ENCODE measurements at regions not wholly inside any gene's neighbourhood (a gene's known extent, or its start where the extent isn't known, plus 50 kb on each side); places are given as distances from the start of the nearest gene placed in this dataset.

GRCh38 chr18:10301831-10302483, 152.5 kb upstream of the APCDD1 start:
- peaks cover 10% of the 10 kb centered on the region for H3K4me1 ChIP-seq (ENCODE audit: control insufficient read depth, insufficient read depth, low read length)
- H3K4me3 ChIP-seq (ENCODE audit: low read length) = no peak overlapping the region
- H3K4me2 ChIP-seq (ENCODE audit: low read length) = no peak overlapping the region
- no peaks in the 10 kb centered on the region for H3K36me3 ChIP-seq (ENCODE audit: insufficient read depth, low read length)
- H3K9ac ChIP-seq (ENCODE audit: low read depth, low read length) = no peak overlapping the region
- no peaks in the 10 kb centered on the region for H3K9me3 ChIP-seq (replicated peaks; ENCODE audit: low read length)
- no peaks in the 10 kb centered on the region for H3K27me3 ChIP-seq (ENCODE audit: control insufficient read depth, insufficient read depth, low read length)

GRCh38 chr18:10303171-10303570, 151.3 kb upstream of the APCDD1 start:
- Histone ChIP-seq H3K4me3 (ENCODE audit: low read length) (no peak overlapping the region), H3K9ac (ENCODE audit: low read depth, low read length) (no peak overlapping the region), H3K4me2 (ENCODE audit: low read length) (no peak overlapping the region), H3K9me3 (replicated peaks; ENCODE audit: low read length) (no peaks in the 10 kb centered on the region), H3K36me3 (ENCODE audit: insufficient read depth, low read length) (no peaks in the 10 kb centered on the region), H3K4me1 (ENCODE audit: control insufficient read depth, insufficient read depth, low read length) (peaks cover 10% of the 10 kb centered on the region), H3K27me3 (ENCODE audit: control insufficient read depth, insufficient read depth, low read length) (no peaks in the 10 kb centered on the region)

- H3K9ac ChIP-seq (ENCODE audit: low read depth, low read length) = no peak overlapping the region
- no peak overlapping the region for H3K4me2 ChIP-seq (ENCODE audit: low read length)
- no peaks in the 10 kb centered on the region for H3K27me3 ChIP-seq (ENCODE audit: control insufficient read depth, insufficient read depth, low read length)
- peaks cover 10% of the 10 kb centered on the region for H3K4me1 ChIP-seq (ENCODE audit: control insufficient read depth, insufficient read depth, low read length)
- H3K4me3 ChIP-seq (ENCODE audit: low read length) = no peak overlapping the region
- H3K36me3 ChIP-seq (ENCODE audit: insufficient read depth, low read length) = no peaks in the 10 kb centered on the region
- no peaks in the 10 kb centered on the region for H3K9me3 ChIP-seq (replicated peaks; ENCODE audit: low read length)
Measured at GRCh38 chr18:10304853-10305252, 149.6 kb upstream of the APCDD1 start.

GRCh38 chr18:10306779-10307178, 147.7 kb upstream of the APCDD1 start:
- H3K27me3 ChIP-seq (ENCODE audit: control insufficient read depth, insufficient read depth, low read length) = no peaks in the 10 kb centered on the region
- no peaks in the 10 kb centered on the region for H3K36me3 ChIP-seq (ENCODE audit: insufficient read depth, low read length)
- no peaks in the 10 kb centered on the region for H3K9me3 ChIP-seq (replicated peaks; ENCODE audit: low read length)
- H3K4me1 ChIP-seq (ENCODE audit: control insufficient read depth, insufficient read depth, low read length) = peaks cover 10% of the 10 kb centered on the region
- no peak overlapping the region for H3K9ac ChIP-seq (ENCODE audit: low read depth, low read length)
- no peak overlapping the region for H3K4me2 ChIP-seq (ENCODE audit: low read length)
- H3K4me3 ChIP-seq (ENCODE audit: low read length) = no peak overlapping the region

- H3K9me3 ChIP-seq (replicated peaks; ENCODE audit: low read length) = no peaks in the 10 kb centered on the region
- H3K4me3 ChIP-seq (ENCODE audit: low read length) = no peak overlapping the region
- H3K27me3 ChIP-seq (ENCODE audit: control insufficient read depth, insufficient read depth, low read length) = no peaks in the 10 kb centered on the region
- no peak overlapping the region for H3K4me2 ChIP-seq (ENCODE audit: low read length)
- no peaks in the 10 kb centered on the region for H3K36me3 ChIP-seq (ENCODE audit: insufficient read depth, low read length)
- H3K9ac ChIP-seq (ENCODE audit: low read depth, low read length) = no peak overlapping the region
- peaks cover 10% of the 10 kb centered on the region for H3K4me1 ChIP-seq (ENCODE audit: control insufficient read depth, insufficient read depth, low read length)
Measured at GRCh38 chr18:10308154-10308553, 146.3 kb upstream of the APCDD1 start.

- H3K4me3 ChIP-seq (ENCODE audit: low read length) = no peak overlapping the region
Measured at GRCh38 chr18:10310626-10311025, 143.8 kb upstream of the APCDD1 start.

GRCh38 chr18:10312326-10313015, 142.0 kb upstream of the APCDD1 start:
- H3K9me3 ChIP-seq (replicated peaks; ENCODE audit: low read length) = no peaks in the 10 kb centered on the region
- H3K9ac ChIP-seq (ENCODE audit: low read depth, low read length) = no peak overlapping the region
- no peak overlapping the region for H3K4me3 ChIP-seq (ENCODE audit: low read length)
- no peaks in the 10 kb centered on the region for H3K36me3 ChIP-seq (ENCODE audit: insufficient read depth, low read length)
- no peak overlapping the region for H3K4me2 ChIP-seq (ENCODE audit: low read length)
- no peaks in the 10 kb centered on the region for H3K4me1 ChIP-seq (ENCODE audit: control insufficient read depth, insufficient read depth, low read length)
- no peaks in the 10 kb centered on the region for H3K27me3 ChIP-seq (ENCODE audit: control insufficient read depth, insufficient read depth, low read length)

More at GRCh38 chr18:10310626-10311025, 143.8 kb upstream of the APCDD1 start:
- no peaks in the 10 kb centered on the region for H3K9me3 ChIP-seq (replicated peaks; ENCODE audit: low read length)
- H3K4me1 ChIP-seq (ENCODE audit: control insufficient read depth, insufficient read depth, low read length) = no peaks in the 10 kb centered on the region
- no peaks in the 10 kb centered on the region for H3K36me3 ChIP-seq (ENCODE audit: insufficient read depth, low read length)
- no peak overlapping the region for H3K4me2 ChIP-seq (ENCODE audit: low read length)
- H3K27me3 ChIP-seq (ENCODE audit: control insufficient read depth, insufficient read depth, low read length) = no peaks in the 10 kb centered on the region
- H3K9ac ChIP-seq (ENCODE audit: low read depth, low read length) = no peak overlapping the region

GRCh38 chr18:10313016-10313342, 141.5 kb upstream of the APCDD1 start:
- Histone ChIP-seq H3K4me3 (ENCODE audit: low read length) (no peak overlapping the region), H3K4me2 (ENCODE audit: low read length) (no peak overlapping the region), H3K9ac (ENCODE audit: low read depth, low read length) (no peak overlapping the region), H3K27me3 (ENCODE audit: control insufficient read depth, insufficient read depth, low read length) (no peaks in the 10 kb centered on the region), H3K4me1 (ENCODE audit: control insufficient read depth, insufficient read depth, low read length) (no peaks in the 10 kb centered on the region), H3K36me3 (ENCODE audit: insufficient read depth, low read length) (no peaks in the 10 kb centered on the region), H3K9me3 (replicated peaks; ENCODE audit: low read length) (no peaks in the 10 kb centered on the region)

- no peak overlapping the region for H3K4me3 ChIP-seq (ENCODE audit: low read length)
- H3K9me3 ChIP-seq (replicated peaks; ENCODE audit: low read length) = no peaks in the 10 kb centered on the region
- H3K4me2 ChIP-seq (ENCODE audit: low read length) = no peak overlapping the region
- no peaks in the 10 kb centered on the region for H3K27me3 ChIP-seq (ENCODE audit: control insufficient read depth, insufficient read depth, low read length)
- no peaks in the 10 kb centered on the region for H3K4me1 ChIP-seq (ENCODE audit: control insufficient read depth, insufficient read depth, low read length)
- H3K9ac ChIP-seq (ENCODE audit: low read depth, low read length) = no peak overlapping the region
- no peaks in the 10 kb centered on the region for H3K36me3 ChIP-seq (ENCODE audit: insufficient read depth, low read length)
Measured at GRCh38 chr18:10314066-10314465, 140.4 kb upstream of the APCDD1 start.

- H3K9ac ChIP-seq (ENCODE audit: low read depth, low read length) = no peak overlapping the region
- no peak overlapping the region for H3K4me2 ChIP-seq (ENCODE audit: low read length)
- H3K4me3 ChIP-seq (ENCODE audit: low read length) = no peak overlapping the region
- H3K36me3 ChIP-seq (ENCODE audit: insufficient read depth, low read length) = no peaks in the 10 kb centered on the region
- H3K27me3 ChIP-seq (ENCODE audit: control insufficient read depth, insufficient read depth, low read length) = no peaks in the 10 kb centered on the region
- H3K4me1 ChIP-seq (ENCODE audit: control insufficient read depth, insufficient read depth, low read length) = peaks cover 1% of the 10 kb centered on the region
- H3K9me3 ChIP-seq (replicated peaks; ENCODE audit: low read length) = no peaks in the 10 kb centered on the region
Measured at GRCh38 chr18:10315522-10315921, 138.9 kb upstream of the APCDD1 start.

- H3K36me3 ChIP-seq (ENCODE audit: insufficient read depth, low read length) = no peaks in the 10 kb centered on the region
- H3K4me1 ChIP-seq (ENCODE audit: control insufficient read depth, insufficient read depth, low read length) = peaks cover 7% of the 10 kb centered on the region
- no peak overlapping the region for H3K9ac ChIP-seq (ENCODE audit: low read depth, low read length)
- no peaks in the 10 kb centered on the region for H3K9me3 ChIP-seq (replicated peaks; ENCODE audit: low read length)
- no peaks in the 10 kb centered on the region for H3K27me3 ChIP-seq (ENCODE audit: control insufficient read depth, insufficient read depth, low read length)
- H3K4me2 ChIP-seq (ENCODE audit: low read length) = no peak overlapping the region
- H3K4me3 ChIP-seq (ENCODE audit: low read length) = no peak overlapping the region
Measured at GRCh38 chr18:10316778-10317177, 137.7 kb upstream of the APCDD1 start.
